Renal pelvis (tissue), 1 donor: ENCODE measurements at regions not wholly inside any gene's neighbourhood (a gene's known extent, or its start where the extent isn't known, plus 50 kb on each side); places are given as distances from the start of the nearest gene placed in this dataset.
"Not testable (repeated sequence)": the region's sequence is repeated elsewhere in the genome, so short reads cannot be mapped to it uniquely, and the experiment has no call there.

Source experiments
- DNase-seq: peaks from one replicate; pipeline ENCODE4 v3.0.0-alpha.2; 2013

- no peak for DNase-seq
Observed at GRCh38 chr10:28135258-28135657, 136.4 kb upstream of the ODAD2 start.

DNA sequence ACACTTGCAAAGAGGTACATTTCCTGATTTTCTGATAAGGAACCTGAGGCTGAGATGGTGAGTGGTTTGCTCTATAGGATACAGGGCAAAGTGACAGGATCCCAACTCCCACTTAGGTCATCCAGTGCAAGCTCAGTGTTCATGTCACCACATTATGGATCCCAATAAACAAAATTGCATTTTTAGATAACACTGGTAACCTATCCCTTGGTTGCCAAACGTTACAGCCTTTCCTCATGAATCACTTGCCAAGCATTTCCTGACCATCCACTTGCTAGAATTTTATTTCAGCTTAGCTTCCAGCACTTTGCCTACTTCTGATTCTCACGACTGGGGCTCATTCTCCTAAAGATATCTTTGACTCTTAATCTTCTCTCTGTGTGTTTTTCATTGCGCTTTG is 131.4 kb upstream of the ODAD2 start:
- DNase-seq = no peak

DNA sequence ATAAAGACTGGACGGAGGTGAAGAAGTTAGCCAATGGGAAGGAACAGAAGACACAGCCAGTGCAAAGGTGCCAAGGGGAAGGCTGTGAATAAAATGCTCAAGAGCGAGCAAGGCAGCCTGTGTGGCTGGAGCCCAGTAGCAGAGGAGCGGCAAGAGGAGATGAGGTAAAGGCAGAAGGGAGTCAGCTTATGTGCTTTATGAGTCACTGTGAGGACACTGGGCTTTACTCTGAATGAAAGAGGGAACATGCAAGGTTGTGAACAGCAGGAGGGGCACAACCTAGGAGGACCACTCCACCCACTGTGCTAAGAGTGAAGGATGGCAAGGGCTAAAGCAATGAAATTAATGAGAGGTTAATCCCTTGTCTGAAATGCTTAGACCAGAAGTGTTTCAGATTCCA is 129.0 kb upstream of the ODAD2 start:
- no peak for DNase-seq

- no peak for DNase-seq
Observed at GRCh38 chr10:28125701-28126100, 126.8 kb upstream of the ODAD2 start.

GRCh38 chr10:28120795-28121194 is 121.9 kb upstream of the ODAD2 start:
- DNase-seq = no peak

- no peak for DNase-seq
Observed at GRCh38 chr10:28120043-28120749, 121.3 kb upstream of the ODAD2 start.

- no peak for DNase-seq
Observed at GRCh38 chr10:28118985-28119628, 120.2 kb upstream of the ODAD2 start.

- no peak for DNase-seq
Observed at GRCh38 chr10:28113202-28113601, 114.3 kb upstream of the ODAD2 start.

- DNase-seq = no peak
Observed at GRCh38 chr10:28111712-28112111, 112.8 kb upstream of the ODAD2 start.

GRCh38 chr10:28105561-28105960 is 106.7 kb upstream of the ODAD2 start:
- DNase-seq = no peak

DNA sequence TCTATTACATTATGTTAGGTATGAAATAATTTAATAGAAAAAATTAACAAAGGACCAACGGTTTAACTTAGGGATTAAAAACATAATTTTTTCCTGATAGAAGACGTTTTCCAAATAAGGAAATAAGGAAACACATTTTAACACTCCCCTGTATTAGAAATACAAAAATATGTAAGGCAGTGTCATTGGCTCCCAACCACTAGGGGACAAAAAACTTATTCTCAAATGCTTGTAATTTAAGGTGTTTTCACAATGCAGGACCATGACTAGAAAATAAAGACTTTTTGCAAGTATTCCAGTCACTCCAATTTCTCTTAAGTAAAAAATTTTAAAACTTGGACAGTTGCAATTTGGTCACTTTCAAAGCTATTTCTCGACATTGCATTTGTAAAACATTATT is 98.8 kb upstream of the ODAD2 start:
- no peak for DNase-seq

DNA sequence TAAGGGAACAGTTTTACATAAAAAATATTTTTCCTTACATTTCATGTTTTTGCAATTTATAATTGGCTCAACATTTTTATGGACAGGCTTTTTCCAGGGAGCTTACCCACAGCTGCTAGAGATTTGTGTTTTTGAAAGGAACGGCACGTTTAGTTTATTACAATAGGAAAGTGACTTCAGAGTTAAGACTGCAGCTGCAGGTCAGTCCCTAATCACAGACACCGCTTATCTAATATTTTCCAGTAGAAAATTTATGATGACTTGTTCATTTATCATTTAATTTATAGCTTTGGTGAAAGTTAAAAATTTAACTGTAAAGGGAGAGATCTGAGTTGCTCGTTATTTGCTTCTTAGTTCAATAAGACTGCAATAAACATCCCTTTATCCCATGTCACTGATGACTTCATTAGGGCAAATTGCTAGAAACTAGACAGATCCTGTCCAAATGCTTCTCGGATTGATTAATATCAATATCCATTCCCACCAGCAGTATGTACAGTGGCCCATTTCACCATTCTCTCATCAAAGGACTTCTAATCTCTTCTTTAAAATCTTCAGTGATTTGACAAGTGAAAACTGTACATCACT is 97.0 kb upstream of the ODAD2 start:
- DNase-seq = no peak

DNA sequence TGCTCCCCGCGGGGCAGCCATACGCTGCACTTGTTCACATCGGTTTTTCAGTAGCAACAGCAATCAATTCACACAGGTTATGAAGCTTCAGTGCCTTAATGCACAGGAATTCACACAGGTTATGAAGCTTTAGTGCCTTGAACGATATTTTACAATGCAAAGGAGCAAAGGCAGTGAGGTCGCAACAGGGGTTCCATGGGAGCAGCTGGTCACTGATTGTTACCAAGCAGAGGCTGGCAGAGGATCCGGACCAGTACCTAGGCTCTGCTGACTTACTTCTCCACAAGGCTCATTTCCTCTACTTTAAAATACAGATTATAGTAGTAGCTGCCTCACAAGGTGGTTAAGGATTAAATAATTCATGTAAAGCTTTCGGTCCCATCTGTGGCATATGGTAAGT is 95.2 kb upstream of the ODAD2 start:
- no peak for DNase-seq

- DNase-seq = no peak
Observed at GRCh38 chr10:28091913-28092312, 93.0 kb upstream of the ODAD2 start.

- no peak for DNase-seq
Observed at GRCh38 chr10:28090506-28090905, 91.6 kb upstream of the ODAD2 start.

- DNase-seq = no peak
Observed at GRCh38 chr10:28089467-28089866, 90.6 kb upstream of the ODAD2 start.

GRCh38 chr10:28087661-28088351 is 88.9 kb upstream of the ODAD2 start:
- DNase-seq = no peak

DNA sequence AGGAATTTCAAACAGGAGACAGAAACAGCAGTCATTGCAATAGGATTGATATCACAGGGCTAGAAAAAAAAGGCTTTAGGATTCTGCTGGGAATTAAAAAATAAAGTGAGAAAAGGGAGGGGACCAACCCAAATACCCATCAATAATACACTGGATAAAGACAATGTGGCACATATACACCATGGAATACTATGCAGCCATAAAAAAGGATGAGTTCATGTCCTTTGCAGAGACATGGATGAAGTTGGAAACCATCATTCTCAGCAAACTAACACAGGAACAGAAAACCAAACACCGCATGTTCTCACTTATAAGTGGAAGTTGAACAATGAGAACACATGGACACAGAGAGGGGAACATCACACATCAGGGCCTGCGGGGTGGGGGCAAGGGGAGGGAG is 86.9 kb upstream of the ODAD2 start:
- DNase-seq = not testable (repeated sequence)

- no peak for DNase-seq
Observed at GRCh38 chr10:28082885-28083284, 84.0 kb upstream of the ODAD2 start.

DNA sequence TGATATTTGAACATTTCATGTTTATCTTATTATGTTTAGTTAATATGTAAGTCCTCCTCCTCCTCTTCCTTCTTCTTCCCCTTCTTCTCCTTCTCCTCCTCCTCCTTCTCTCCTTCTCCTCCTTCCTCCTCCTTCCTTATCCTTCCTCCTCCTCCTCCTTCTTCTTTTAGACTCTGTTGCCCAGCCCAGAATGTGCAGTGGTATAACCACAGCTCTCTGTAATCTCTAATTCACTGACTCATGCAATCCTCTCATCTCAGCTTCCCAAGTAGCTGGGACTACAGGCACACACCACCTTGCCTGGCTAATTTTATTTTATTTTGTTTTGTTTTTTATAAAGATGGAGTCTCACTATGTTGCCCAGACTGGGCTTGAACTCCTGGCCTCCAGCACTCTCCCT is 83.4 kb upstream of the ODAD2 start:
- DNase-seq = no peak

GRCh38 chr10:28077889-28078288 is 79.0 kb upstream of the ODAD2 start:
- no peak for DNase-seq

DNA sequence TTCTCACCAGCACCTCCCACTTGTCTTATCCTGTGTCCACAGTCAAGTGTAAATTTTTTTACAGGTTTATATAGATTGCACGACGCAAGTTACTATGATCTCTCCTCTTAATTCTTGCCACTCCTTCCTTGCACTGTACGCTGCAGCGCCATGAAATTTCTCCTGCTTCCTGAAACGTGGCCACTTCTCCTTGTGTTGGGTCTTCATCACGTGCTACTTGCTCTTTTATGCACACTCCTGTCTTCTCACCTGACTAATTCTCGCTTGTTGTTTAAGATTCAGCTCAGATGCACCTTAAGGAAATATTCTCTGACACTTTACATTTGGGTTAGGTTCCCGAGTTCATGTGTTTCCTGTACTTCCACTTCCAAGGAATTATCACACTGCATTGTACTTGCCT is 76.5 kb upstream of the ODAD2 start:
- DNase-seq = no peak

DNA sequence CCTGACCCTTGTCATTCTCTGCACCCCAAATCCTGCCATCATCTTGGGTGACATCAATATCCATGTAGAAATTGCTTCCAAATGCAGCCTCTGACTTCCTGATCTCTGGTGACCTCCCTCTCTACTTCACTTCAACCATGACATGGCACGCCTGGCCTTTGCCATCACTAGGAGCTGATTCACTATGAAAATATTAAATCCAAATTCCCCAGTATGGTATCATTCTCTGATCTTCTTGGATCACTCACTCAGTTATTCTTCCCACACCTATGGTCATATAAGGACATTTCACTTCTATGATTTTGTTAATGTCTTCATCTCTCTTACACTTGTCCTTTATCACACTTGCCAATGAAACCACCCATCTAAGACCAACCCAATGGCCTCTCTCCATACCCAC is 73.7 kb upstream of the ODAD2 start:
- DNase-seq = no peak
